ENCODE measurements at regions not wholly inside any gene's neighbourhood (a gene's known extent, or its start where the extent isn't known, plus 50 kb on each side); places are given as distances from the start of the nearest gene placed in this dataset.

DNA sequence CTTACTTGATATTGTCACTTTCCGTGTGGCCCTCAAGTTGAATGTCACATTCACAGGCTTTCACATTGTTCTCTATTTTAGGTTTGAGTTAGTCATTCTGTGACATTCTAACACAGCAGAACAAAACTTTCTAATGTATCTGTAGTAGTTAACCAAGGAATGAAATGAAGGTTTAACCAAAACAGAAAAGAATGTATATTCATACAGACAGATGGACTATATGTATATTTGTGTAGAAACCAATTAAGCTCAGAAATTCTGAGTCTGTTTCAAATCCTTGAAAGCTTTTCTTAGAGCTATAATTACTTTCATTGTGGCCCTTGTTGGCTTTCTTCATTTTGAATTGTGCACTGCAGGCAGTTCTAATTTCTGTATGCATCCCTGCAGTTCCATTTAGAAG, 654.7 kb downstream of the LRRC70 start:
- no peak for TF ChIP-seq EGR1 (IDR thresholded peaks at IDR 0.05)
- TF ChIP-seq, protein P1, sequence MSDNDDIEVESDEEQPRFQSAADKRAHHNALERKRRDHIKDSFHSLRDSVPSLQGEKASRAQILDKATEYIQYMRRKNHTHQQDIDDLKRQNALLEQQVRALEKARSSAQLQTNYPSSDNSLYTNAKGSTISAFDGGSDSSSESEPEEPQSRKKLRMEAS (IDR thresholded peaks at IDR 0.05), result no peak
- no peak for TF ChIP-seq EP300 (IDR thresholded peaks at IDR 0.05; ENCODE audit: borderline replicate concordance)
- TF ChIP-seq, protein P2, sequence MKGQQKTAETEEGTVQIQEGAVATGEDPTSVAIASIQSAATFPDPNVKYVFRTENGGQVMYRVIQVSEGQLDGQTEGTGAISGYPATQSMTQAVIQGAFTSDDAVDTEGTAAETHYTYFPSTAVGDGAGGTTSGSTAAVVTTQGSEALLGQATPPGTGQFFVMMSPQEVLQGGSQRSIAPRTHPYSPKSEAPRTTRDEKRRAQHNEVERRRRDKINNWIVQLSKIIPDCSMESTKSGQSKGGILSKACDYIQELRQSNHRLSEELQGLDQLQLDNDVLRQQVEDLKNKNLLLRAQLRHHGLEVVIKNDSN (IDR thresholded peaks at IDR 0.05), result no peak
- TF ChIP-seq, protein P3, sequence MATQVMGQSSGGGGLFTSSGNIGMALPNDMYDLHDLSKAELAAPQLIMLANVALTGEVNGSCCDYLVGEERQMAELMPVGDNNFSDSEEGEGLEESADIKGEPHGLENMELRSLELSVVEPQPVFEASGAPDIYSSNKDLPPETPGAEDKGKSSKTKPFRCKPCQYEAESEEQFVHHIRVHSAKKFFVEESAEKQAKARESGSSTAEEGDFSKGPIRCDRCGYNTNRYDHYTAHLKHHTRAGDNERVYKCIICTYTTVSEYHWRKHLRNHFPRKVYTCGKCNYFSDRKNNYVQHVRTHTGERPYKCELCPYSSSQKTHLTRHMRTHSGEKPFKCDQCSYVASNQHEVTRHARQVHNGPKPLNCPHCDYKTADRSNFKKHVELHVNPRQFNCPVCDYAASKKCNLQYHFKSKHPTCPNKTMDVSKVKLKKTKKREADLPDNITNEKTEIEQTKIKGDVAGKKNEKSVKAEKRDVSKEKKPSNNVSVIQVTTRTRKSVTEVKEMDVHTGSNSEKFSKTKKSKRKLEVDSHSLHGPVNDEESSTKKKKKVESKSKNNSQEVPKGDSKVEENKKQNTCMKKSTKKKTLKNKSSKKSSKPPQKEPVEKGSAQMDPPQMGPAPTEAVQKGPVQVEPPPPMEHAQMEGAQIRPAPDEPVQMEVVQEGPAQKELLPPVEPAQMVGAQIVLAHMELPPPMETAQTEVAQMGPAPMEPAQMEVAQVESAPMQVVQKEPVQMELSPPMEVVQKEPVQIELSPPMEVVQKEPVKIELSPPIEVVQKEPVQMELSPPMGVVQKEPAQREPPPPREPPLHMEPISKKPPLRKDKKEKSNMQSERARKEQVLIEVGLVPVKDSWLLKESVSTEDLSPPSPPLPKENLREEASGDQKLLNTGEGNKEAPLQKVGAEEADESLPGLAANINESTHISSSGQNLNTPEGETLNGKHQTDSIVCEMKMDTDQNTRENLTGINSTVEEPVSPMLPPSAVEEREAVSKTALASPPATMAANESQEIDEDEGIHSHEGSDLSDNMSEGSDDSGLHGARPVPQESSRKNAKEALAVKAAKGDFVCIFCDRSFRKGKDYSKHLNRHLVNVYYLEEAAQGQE (IDR thresholded peaks at IDR 0.05; ENCODE audit: low read depth), result no peak
- no peak for TF ChIP-seq ZBTB7A (IDR thresholded peaks at IDR 0.05; ENCODE audit: low read depth)
- no peak for TF ChIP-seq CEBPB (IDR thresholded peaks at IDR 0.05)
- no peak for TF ChIP-seq RAD21 (IDR thresholded peaks at IDR 0.05; ENCODE audit: low read depth)
- TF ChIP-seq TEAD4 (IDR thresholded peaks at IDR 0.05), result no peak
- TF ChIP-seq FOXM1 (IDR thresholded peaks at IDR 0.05; ENCODE audit: borderline replicate concordance, low read depth), result no peak
- no peak for TF ChIP-seq YY1 (IDR thresholded peaks at IDR 0.05; ENCODE audit: low read depth)
- TF ChIP-seq NFIC (IDR thresholded peaks at IDR 0.05), result no peak
- no peak for TF ChIP-seq TAF1 (IDR thresholded peaks at IDR 0.05; ENCODE audit: low read depth)
